HepG2 (cell line): ENCODE measurements at regions not wholly inside any gene's neighbourhood (a gene's known extent, or its start where the extent isn't known, plus 50 kb on each side); places are given as distances from the start of the nearest gene placed in this dataset.

ENCODE experiments used
- ARID2 ChIP-seq: sonication (generic); formaldehyde crosslinking; IDR thresholded peaks from 2 replicates; pipeline ENCODE4 v1.8.1; 2022; ENCODE audit warnings: mild to moderate bottlenecking, missing genetic modification reagents, borderline replicate concordance
- EZH2 ChIP-seq: conservative IDR thresholded peaks from 2 replicates; pipeline ENCODE4 v1.6.1; 2012; ENCODE audit warnings: mild to moderate bottlenecking, low read depth, low read length, moderate library complexity
- FOXK2 ChIP-seq: fragments of 450-650 bp; IDR thresholded peaks from 2 replicates; pipeline ENCODE4 v1.6.1; 2016
- KMT2B ChIP-seq: IDR thresholded peaks from 2 replicates; pipeline ENCODE4 v1.6.1; 2016; ENCODE audit warnings: missing genetic modification reagents, missing compliant biosample characterization
- MXD1 ChIP-seq: sonication (generic); formaldehyde crosslinking; IDR thresholded peaks from 2 replicates; pipeline ENCODE4 v1.4.0; 2020; ENCODE audit warnings: mild to moderate bottlenecking, missing genetic modification reagents
- MXI1 ChIP-seq: IDR thresholded peaks from 3 replicates; pipeline ENCODE4 v1.6.1; 2012; ENCODE audit warnings: low read depth, low read length, inconsistent platforms, borderline replicate concordance
- RXRA ChIP-seq: sonication (generic); formaldehyde crosslinking; IDR thresholded peaks from 2 replicates; pipeline ENCODE4 v1.5.1; 2020; ENCODE audit warnings: missing genetic modification reagents
- ZKSCAN8 ChIP-seq: IDR thresholded peaks from 2 replicates; pipeline ENCODE4 v1.6.1; 2016; ENCODE audit warnings: borderline replicate concordance, missing genetic modification reagents, missing compliant biosample characterization
- ZNF609 ChIP-seq: sonication (generic); formaldehyde crosslinking; IDR thresholded peaks from 2 replicates; pipeline ENCODE4 v1.4.0; 2020; ENCODE audit warnings: mild to moderate bottlenecking, missing genetic modification reagents, borderline replicate concordance
- ZNF772 ChIP-seq: sonication (generic); formaldehyde crosslinking; IDR thresholded peaks from 2 replicates; pipeline ENCODE4 v1.5.0; 2020; ENCODE audit warnings: mild to moderate bottlenecking, missing genetic modification reagents
- ZSCAN29 ChIP-seq: sonication (generic); formaldehyde crosslinking; conservative IDR thresholded peaks from 2 replicates; pipeline ENCODE4 v1.4.0; 2020; ENCODE audit warnings: mild to moderate bottlenecking, missing genetic modification reagents
- TF ChIP-seq, protein P1 (sequence below), 2 experiments: sonication (generic) in 1 of 2; formaldehyde crosslinking in 1 of 2; IDR thresholded peaks; 2 replicates each; pipeline versions ENCODE4 v1.5.1 to v1.6.1; 2011 to 2020; ENCODE audit warnings: borderline replicate concordance in 1 of 2, low read depth in 1 of 2, low read length in 1 of 2, mild to moderate bottlenecking in 1 of 2, missing genetic modification reagents in 1 of 2, moderate library complexity in 1 of 2

DNA sequence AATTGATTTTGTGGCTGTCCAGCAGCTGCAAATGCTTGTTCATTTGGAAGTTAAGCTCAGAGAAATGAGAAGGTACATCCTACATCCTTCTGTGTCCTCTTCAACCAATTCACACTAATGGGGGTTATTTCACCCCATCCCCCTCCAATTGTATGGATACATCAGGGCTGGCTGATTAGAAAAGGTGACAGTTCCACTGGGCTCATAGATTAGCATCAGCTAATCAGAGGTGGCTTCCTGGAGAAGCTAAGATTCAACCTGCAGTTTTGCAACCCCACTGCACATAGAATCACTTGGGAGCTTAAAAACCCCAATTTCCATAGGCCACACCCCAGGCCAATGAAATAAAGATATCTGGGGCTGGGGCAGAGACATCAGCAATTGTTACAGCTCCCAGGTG lies 217.7 kb upstream of the TLE3 start:
- no peak for TF ChIP-seq MXD1
- no peak for TF ChIP-seq ZNF772 (CRISPR knock-in tag)
- no peak for TF ChIP-seq ZKSCAN8 (CRISPR knock-in tag)
- TF ChIP-seq ZNF609 (CRISPR knock-in tag) = no peak
- TF ChIP-seq ZSCAN29 (CRISPR knock-in tag) = no peak
- no peak for TF ChIP-seq MXI1
- no peak for TF ChIP-seq EZH2
- TF ChIP-seq, protein P1, sequence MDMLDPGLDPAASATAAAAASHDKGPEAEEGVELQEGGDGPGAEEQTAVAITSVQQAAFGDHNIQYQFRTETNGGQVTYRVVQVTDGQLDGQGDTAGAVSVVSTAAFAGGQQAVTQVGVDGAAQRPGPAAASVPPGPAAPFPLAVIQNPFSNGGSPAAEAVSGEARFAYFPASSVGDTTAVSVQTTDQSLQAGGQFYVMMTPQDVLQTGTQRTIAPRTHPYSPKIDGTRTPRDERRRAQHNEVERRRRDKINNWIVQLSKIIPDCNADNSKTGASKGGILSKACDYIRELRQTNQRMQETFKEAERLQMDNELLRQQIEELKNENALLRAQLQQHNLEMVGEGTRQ (IDR thresholded peaks at IDR 0.05; ENCODE audit: low read depth, low read length) = no peak
- TF ChIP-seq, protein P1 (CRISPR knock-in tag; IDR thresholded peaks at IDR 0.05; ENCODE audit: borderline replicate concordance) = no peak
- TF ChIP-seq KMT2B = no peak
- TF ChIP-seq RXRA (CRISPR knock-in tag) = no peak
- no peak for TF ChIP-seq ARID2 (CRISPR knock-in tag)
- TF ChIP-seq FOXK2 = no peak
